Neural progenitor cell (in vitro differentiated cells): ENCODE measurements at regions not wholly inside any gene's neighbourhood (a gene's known extent, or its start where the extent isn't known, plus 50 kb on each side); places are given as distances from the start of the nearest gene placed in this dataset.

Experiments used
- DNase-seq: peaks from one replicate; pipeline ENCODE4 v3.0.0-alpha.2; 2016; ENCODE audit warnings: low spot score
- H2AFZ ChIP-seq: fragments of 200-600 bp; sonication (generic); replicated peaks from 2 replicates; pipeline ENCODE4 v1.6.1; 2016; ENCODE audit warnings: antibody characterized with exemption
- H3F3A ChIP-seq: fragments of 200-600 bp; sonication (generic); 2 replicates; pipeline ENCODE4 v1.6.1; 2016; ENCODE audit warnings: antibody characterized with exemption, low read depth
- H3K27ac ChIP-seq: fragments of 200-600 bp; sonication (generic); 2 replicates; pipeline ENCODE4 v1.5.1; 2016; ENCODE audit warnings: mild to moderate bottlenecking
- H3K27me3 ChIP-seq: fragments of 200-600 bp; sonication (generic); 2 replicates; pipeline ENCODE4 v1.6.1; 2016; ENCODE audit warnings: mild to moderate bottlenecking, moderate library complexity
- H3K36me3 ChIP-seq: fragments of 200-600 bp; sonication (generic); 2 replicates; pipeline ENCODE4 v1.5.1; 2016
- H3K4me1 ChIP-seq: fragments of 200-600 bp; sonication (generic); 2 replicates; pipeline ENCODE4 v1.6.1; 2016; ENCODE audit warnings: mixed run types
- H3K4me2 ChIP-seq: fragments of 200-600 bp; sonication (generic); 2 replicates; pipeline ENCODE4 v1.6.1; 2016
- H3K4me3 ChIP-seq: fragments of 200-600 bp; sonication (generic); 2 replicates; pipeline ENCODE4 v1.5.1; 2016
- H3K79me2 ChIP-seq: fragments of 200-600 bp; sonication (generic); 2 replicates; pipeline ENCODE4 v1.6.1; 2016; ENCODE audit warnings: low read depth
- H3K9ac ChIP-seq: fragments of 200-600 bp; sonication (generic); 2 replicates; pipeline ENCODE4 v1.6.1; 2016
- H3K9me3 ChIP-seq: fragments of 200-600 bp; sonication (generic); 2 replicates; pipeline ENCODE4 v1.5.1; 2016; ENCODE audit warnings: low read depth
- H4K20me1 ChIP-seq: fragments of 200-600 bp; sonication (generic); 2 replicates; pipeline ENCODE4 v1.6.1; 2016; ENCODE audit warnings: low read depth
- H3K27ac Mint-ChIP-seq: 3 replicates; pipeline ENCODE4 v1.8.0; 2021; ENCODE audit warnings: mixed read lengths
- H3K27me3 Mint-ChIP-seq: 2 replicates; pipeline ENCODE4 v1.8.0; 2022; ENCODE audit warnings: low read depth, mild to moderate bottlenecking, inconsistent platforms, moderate library complexity, mixed read lengths; ENCODE audit not compliant: insufficient read depth
- H3K36me3 Mint-ChIP-seq: 3 replicates; pipeline ENCODE4 v1.8.0; 2021; ENCODE audit warnings: mixed read lengths
- H3K4me1 Mint-ChIP-seq: 3 replicates; pipeline ENCODE4 v1.8.0; 2021; ENCODE audit warnings: mixed read lengths
- H3K4me3 Mint-ChIP-seq: 3 replicates; pipeline ENCODE4 v1.8.0; 2021; ENCODE audit warnings: mild to moderate bottlenecking, moderate library complexity, mixed read lengths
- H3K9me3 Mint-ChIP-seq: 3 replicates; pipeline ENCODE4 v1.8.0; 2020; ENCODE audit warnings: mixed read lengths
- EZH2 ChIP-seq: fragments of 200-600 bp; sonication (generic); IDR thresholded peaks from 2 replicates; pipeline ENCODE4 v1.6.1; 2017; ENCODE audit warnings: antibody characterized with exemption, mild to moderate bottlenecking, moderate library complexity
- EZH2phosphoT487 ChIP-seq: fragments of 200-600 bp; sonication (generic); IDR thresholded peaks from 2 replicates; pipeline ENCODE4 v1.6.1; 2017; ENCODE audit warnings: antibody characterized with exemption
- TF ChIP-seq, protein P1 (sequence below): fragments of 200-600 bp; sonication (generic); IDR thresholded peaks from 2 replicates; pipeline ENCODE4 v1.5.1; 2017; ENCODE audit warnings: antibody characterized with exemption, mild to moderate bottlenecking

DNA sequence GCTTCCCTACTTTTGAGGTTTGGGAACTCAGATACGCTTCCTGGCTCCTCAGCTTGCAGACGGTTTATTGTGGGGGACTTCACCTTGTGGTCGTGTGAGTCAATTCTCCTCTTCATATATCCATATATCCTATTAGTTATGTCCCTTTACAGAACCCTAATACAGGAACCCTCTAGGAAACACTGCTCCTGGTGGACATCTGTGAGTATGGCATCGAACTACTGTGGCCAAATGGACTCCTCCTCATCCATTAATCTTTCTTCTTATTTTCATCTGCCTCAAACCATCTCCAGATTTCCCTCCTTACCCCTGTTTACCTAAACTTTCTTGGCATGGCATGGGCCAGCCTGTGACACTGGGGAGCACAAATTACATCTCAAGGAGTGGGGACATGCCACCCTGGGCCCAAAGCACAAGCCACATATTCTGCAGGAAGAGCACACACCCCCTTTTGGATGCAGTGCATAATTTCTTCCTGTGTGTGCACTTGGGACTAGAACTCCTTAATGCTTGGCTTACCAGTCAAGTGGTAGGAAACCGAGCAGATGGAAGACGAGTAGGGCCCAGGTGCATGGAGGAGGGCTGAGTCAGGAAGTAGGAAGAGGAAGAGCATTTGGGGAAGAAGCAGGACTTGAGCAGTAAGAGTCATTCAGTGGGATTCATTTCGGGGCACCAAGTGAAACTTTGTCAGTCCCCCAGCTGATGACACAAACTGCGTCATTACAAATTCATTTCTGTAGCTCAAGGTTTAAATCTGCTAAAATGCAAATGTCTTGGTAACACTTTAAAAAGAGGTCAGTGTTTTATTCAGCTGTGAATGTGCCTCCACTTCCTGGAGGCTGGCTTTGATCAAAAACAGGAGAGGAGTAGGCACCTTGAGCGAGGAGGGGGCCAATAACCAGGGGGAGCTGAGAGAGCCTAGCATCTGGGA lies 80.8 kb upstream of the PLXNA4 start:
- Histone ChIP-seq H3K27ac (no peak overlapping the region), H3K9ac (no peak overlapping the region), H3K9me3 (no peaks in the 10 kb centered on the region), H3K4me3 (no peak overlapping the region), H4K20me1 (no peaks in the 10 kb centered on the region), H3K79me2 (no peaks in the 10 kb centered on the region), H3F3A (peaks cover 4% of the 10 kb centered on the region), H3K36me3 (no peaks in the 10 kb centered on the region), H3K27me3 (peaks cover 4% of the 10 kb centered on the region), H3K4me2 (no peak overlapping the region), H3K4me1 (peaks cover 12% of the 10 kb centered on the region), H2AFZ (no peak overlapping the region)
- no peak for TF ChIP-seq EZH2
- TF ChIP-seq, protein P1, sequence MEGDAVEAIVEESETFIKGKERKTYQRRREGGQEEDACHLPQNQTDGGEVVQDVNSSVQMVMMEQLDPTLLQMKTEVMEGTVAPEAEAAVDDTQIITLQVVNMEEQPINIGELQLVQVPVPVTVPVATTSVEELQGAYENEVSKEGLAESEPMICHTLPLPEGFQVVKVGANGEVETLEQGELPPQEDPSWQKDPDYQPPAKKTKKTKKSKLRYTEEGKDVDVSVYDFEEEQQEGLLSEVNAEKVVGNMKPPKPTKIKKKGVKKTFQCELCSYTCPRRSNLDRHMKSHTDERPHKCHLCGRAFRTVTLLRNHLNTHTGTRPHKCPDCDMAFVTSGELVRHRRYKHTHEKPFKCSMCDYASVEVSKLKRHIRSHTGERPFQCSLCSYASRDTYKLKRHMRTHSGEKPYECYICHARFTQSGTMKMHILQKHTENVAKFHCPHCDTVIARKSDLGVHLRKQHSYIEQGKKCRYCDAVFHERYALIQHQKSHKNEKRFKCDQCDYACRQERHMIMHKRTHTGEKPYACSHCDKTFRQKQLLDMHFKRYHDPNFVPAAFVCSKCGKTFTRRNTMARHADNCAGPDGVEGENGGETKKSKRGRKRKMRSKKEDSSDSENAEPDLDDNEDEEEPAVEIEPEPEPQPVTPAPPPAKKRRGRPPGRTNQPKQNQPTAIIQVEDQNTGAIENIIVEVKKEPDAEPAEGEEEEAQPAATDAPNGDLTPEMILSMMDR = peak; percentile 65
- Mint-ChIP-seq H3K27ac (no peak overlapping the region), H3K36me3 (no peaks in the 10 kb centered on the region), H3K27me3 (peaks cover 4% of the 10 kb centered on the region), H3K4me1 (peaks cover 16% of the 10 kb centered on the region), H3K4me3 (no peak overlapping the region), H3K9me3 (no peaks in the 10 kb centered on the region)
- peak; percentile 38 for DNase-seq

DNA sequence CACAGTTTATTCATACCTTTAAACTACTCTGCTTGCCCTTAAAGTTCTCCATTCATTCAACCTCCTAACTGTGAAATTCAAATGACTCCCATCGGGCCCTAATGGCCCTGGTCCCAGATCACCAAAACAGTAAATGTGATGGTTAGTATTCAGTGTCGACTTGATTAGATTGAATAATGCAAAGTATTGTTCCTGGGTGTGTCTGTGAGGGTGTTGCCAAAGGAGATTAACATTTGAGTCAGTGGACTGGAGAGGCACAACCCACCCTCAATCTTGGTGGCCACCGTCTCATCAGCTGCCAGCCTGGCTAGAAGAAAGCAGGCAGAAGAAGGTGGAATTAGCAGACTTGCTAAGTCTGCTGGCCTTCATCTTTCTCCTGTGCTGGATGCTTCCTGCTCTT lies 80.1 kb upstream of the PLXNA4 start:
- TF ChIP-seq, protein P1 = no peak
- no peak for TF ChIP-seq EZH2
- H3K4me3 Mint-ChIP-seq = peak overlapping the region; percentile 38
- Histone ChIP-seq H3K27ac (no peak overlapping the region), H3F3A (peaks cover 4% of the 10 kb centered on the region), H2AFZ (no peak overlapping the region), H3K9me3 (no peaks in the 10 kb centered on the region), H3K79me2 (no peaks in the 10 kb centered on the region), H3K4me3 (no peak overlapping the region), H3K27me3 (peaks cover 4% of the 10 kb centered on the region), H3K36me3 (no peaks in the 10 kb centered on the region), H3K4me1 (peaks cover 12% of the 10 kb centered on the region), H3K9ac (no peak overlapping the region), H3K4me2 (no peak overlapping the region), H4K20me1 (no peaks in the 10 kb centered on the region)
- no peaks in the 10 kb centered on the region for H3K9me3 Mint-ChIP-seq
- no peak for DNase-seq
- no peaks in the 10 kb centered on the region for H3K36me3 Mint-ChIP-seq
- H3K27me3 Mint-ChIP-seq = peaks cover 6% of the 10 kb centered on the region
- peaks cover 16% of the 10 kb centered on the region for H3K4me1 Mint-ChIP-seq
- H3K27ac Mint-ChIP-seq = no peak overlapping the region

DNA sequence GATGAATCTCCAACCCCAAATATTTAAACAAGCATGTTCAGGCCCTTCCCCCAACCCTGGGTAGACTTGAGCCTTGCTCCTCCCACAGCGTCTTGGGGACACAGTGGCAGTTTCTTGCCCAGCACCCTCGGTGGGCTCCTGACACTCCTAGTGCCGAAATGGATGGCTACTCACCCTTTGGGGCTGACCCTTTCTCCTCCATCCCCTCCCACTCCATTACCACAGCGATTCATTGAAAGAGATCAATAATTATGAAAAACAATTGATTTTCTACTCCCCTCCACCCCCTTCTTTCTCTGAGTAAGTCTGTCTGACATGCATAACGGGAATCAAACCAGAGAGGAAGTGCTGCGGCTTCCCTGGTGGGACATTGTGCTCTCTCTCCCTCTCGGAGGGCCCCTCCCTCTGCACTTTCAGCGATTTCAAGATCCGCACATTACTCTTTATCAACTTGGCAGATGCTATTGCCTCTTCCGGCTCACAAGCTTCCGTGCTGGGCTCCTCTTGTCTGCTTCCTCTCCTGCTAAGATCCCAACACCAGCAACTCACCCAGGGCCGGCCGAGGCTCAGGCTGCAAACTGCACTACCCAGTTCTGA lies 79.0 kb upstream of the PLXNA4 start:
- Mint-ChIP-seq H3K4me3 (peak overlapping the region; percentile 80), H3K27me3 (peaks cover 6% of the 10 kb centered on the region), H3K27ac (peak overlapping the region; percentile 58), H3K4me1 (peaks cover 16% of the 10 kb centered on the region), H3K36me3 (no peaks in the 10 kb centered on the region), H3K9me3 (no peaks in the 10 kb centered on the region)
- H3K27me3 ChIP-seq = peaks cover 4% of the 10 kb centered on the region
- H3K36me3 ChIP-seq = no peaks in the 10 kb centered on the region
- H3K9me3 ChIP-seq = no peaks in the 10 kb centered on the region
- TF ChIP-seq EZH2 (no peak), EZH2phosphoT487 (no peak)
- TF ChIP-seq, protein P1 = no peak
- H4K20me1 ChIP-seq = no peaks in the 10 kb centered on the region
- DNase-seq = peak; percentile 36
- peaks cover 12% of the 10 kb centered on the region for H3K4me1 ChIP-seq
- no peaks in the 10 kb centered on the region for H3K79me2 ChIP-seq
- H3K4me2 ChIP-seq = peak overlapping the region; percentile 69
- H3F3A ChIP-seq = peaks cover 4% of the 10 kb centered on the region
- peak overlapping the region; percentile 23 for H3K4me3 ChIP-seq
- no peak overlapping the region for H3K9ac ChIP-seq
- H3K27ac ChIP-seq = no peak overlapping the region
- H2AFZ ChIP-seq = peak overlapping the region; percentile 100
